AG04450 (cell line): ENCODE measurements at regions not wholly inside any gene's neighbourhood (a gene's known extent, or its start where the extent isn't known, plus 50 kb on each side); places are given as distances from the start of the nearest gene placed in this dataset.

Source experiments
- CTCF ChIA-PET: fragments of 300-600, 350-600 bp; formaldehyde crosslinking; extraction: SDS; loops from one replicate; lab custom pipeline; 2022; ENCODE audit warnings: antibody characterized with exemption, inconsistent platforms; lab: Charles Lee
- POLR2A ChIA-PET: fragments of 350-600 bp; formaldehyde crosslinking; extraction: SDS; loops from one replicate; lab custom pipeline; 2021; ENCODE audit warnings: antibody characterized with exemption, inconsistent platforms; lab: Yijun Ruan, JAX
- DNase-seq: peaks from one replicate; pipeline ENCODE4 v3.0.0-alpha.2; 2011; ENCODE audit warnings: low read depth, low spot score
- H3K27ac ChIP-seq: one replicate; pipeline ENCODE4 v1.5.1; 2012; ENCODE audit warnings: low read depth, low read length, control low read depth
- H3K27me3 ChIP-seq: one replicate; pipeline ENCODE4 v1.6.0; 2012; ENCODE audit warnings: low read length; ENCODE audit not compliant: control insufficient read depth, insufficient read depth
- H3K4me3 ChIP-seq: 2 replicates; pipeline ENCODE4 v1.5.1; 2011; ENCODE audit warnings: mild to moderate bottlenecking, low read depth, low read length, control low read depth
- H3K9me3 ChIP-seq: 2 replicates; pipeline ENCODE4 v1.5.1; 2012; ENCODE audit warnings: low read length; ENCODE audit not compliant: control insufficient read depth, insufficient read depth
- TF ChIP-seq, protein P1 (sequence below): IDR thresholded peaks from 2 replicates; pipeline ENCODE4 v1.5.1; 2011; ENCODE audit warnings: low read depth, low read length, control low read depth, inconsistent platforms

DNA sequence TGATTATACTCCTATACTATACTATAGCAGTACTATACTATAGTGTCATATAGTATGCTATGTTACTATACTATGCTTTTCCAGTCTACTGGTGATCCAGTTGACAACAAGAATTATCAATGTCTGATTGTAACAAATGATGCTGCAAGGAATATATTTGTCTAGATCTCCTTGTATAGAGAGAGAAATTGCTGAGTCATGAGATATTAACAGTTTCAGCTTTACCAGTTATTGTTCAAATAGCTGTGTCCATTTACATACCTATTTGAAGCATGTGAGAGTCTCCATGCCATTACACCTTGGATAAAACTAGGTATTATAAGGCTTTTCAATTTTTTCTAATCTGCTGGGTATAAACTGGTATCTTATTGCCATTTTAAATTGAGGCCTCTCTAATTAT, 136.4 kb upstream of the SKOR2 start:
- no peaks in the 10 kb centered on the region for H3K27me3 ChIP-seq
- ChIA-PET POLR2A (no interaction called here), CTCF (no interaction called here)
- no peaks in the 10 kb centered on the region; the same call in 1 of the 2 replicates for H3K9me3 ChIP-seq
- H3K27ac ChIP-seq: no peak overlapping the region
- no peak for DNase-seq
- no peak overlapping the region for H3K4me3 ChIP-seq
- TF ChIP-seq, protein P1, sequence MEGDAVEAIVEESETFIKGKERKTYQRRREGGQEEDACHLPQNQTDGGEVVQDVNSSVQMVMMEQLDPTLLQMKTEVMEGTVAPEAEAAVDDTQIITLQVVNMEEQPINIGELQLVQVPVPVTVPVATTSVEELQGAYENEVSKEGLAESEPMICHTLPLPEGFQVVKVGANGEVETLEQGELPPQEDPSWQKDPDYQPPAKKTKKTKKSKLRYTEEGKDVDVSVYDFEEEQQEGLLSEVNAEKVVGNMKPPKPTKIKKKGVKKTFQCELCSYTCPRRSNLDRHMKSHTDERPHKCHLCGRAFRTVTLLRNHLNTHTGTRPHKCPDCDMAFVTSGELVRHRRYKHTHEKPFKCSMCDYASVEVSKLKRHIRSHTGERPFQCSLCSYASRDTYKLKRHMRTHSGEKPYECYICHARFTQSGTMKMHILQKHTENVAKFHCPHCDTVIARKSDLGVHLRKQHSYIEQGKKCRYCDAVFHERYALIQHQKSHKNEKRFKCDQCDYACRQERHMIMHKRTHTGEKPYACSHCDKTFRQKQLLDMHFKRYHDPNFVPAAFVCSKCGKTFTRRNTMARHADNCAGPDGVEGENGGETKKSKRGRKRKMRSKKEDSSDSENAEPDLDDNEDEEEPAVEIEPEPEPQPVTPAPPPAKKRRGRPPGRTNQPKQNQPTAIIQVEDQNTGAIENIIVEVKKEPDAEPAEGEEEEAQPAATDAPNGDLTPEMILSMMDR: no peak

- DNase-seq: no peak
- Histone ChIP-seq H3K27me3 (no peaks in the 10 kb centered on the region), H3K4me3 (no peak overlapping the region), H3K9me3 (peaks cover 18% of the 10 kb centered on the region), H3K27ac (no peak overlapping the region)
- TF ChIP-seq, protein P1: no peak
- ChIA-PET CTCF (no interaction called here), POLR2A (no interaction called here)
Observed at GRCh38 chr18:47383729-47384128, 132.3 kb upstream of the SKOR2 start.

GRCh38 chr18:47381975-47382570, 130.6 kb upstream of the SKOR2 start:
- CTCF ChIA-PET: no interaction called here
- POLR2A ChIA-PET: no interaction called here
- TF ChIP-seq, protein P1: no peak
- no peak for DNase-seq
- H3K27me3 ChIP-seq: no peaks in the 10 kb centered on the region
- no peak overlapping the region for H3K4me3 ChIP-seq
- no peak overlapping the region for H3K27ac ChIP-seq
- H3K9me3 ChIP-seq: peaks cover 18% of the 10 kb centered on the region

DNA sequence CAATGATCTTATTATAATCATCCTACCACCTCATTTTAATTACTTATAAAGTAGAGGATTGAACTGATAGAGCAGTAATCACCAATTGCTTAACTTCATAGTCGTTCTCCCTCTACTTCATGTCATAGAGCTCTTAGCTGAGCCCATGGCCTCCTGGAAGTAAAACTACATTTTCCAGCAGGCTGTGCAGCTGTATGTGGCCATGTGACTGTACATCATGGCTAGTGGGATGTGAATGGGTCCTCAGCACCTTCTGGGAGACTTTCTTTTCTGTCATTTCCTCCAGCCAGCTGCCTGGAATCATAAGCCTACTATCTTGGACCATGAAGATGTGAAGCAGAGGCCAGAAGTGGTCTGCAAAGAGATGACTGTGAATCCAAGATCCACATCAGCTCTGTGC, 128.7 kb upstream of the SKOR2 start:
- no peak overlapping the region for H3K4me3 ChIP-seq
- H3K27me3 ChIP-seq: no peaks in the 10 kb centered on the region
- H3K27ac ChIP-seq: no peak overlapping the region
- DNase-seq: no peak
- TF ChIP-seq, protein P1: no peak
- peaks cover 22% of the 10 kb centered on the region for H3K9me3 ChIP-seq
- ChIA-PET CTCF (no interaction called here), POLR2A (no interaction called here)

GRCh38 chr18:47373465-47373864, 122.0 kb upstream of the SKOR2 start:
- TF ChIP-seq, protein P1: no peak
- no peak overlapping the region for H3K27ac ChIP-seq
- peaks cover 9% of the 10 kb centered on the region; the same call in 1 of the 2 replicates for H3K9me3 ChIP-seq
- no peak overlapping the region for H3K4me3 ChIP-seq
- DNase-seq: no peak
- ChIA-PET CTCF (no interaction called here), POLR2A (no interaction called here)
- no peaks in the 10 kb centered on the region for H3K27me3 ChIP-seq
